Stimulated activated CD4-positive, alpha-beta T cell treated with anti-CD3 and anti-CD28 coated beads, Interleukin-12 subunit alpha, Interleukin-12 subunit beta, amount 100 ng/mL, for 4 hours (primary cell): ENCODE measurements at regions not wholly inside any gene's neighbourhood (a gene's known extent, or its start where the extent isn't known, plus 50 kb on each side); places are given as distances from the start of the nearest gene placed in this dataset.

Experiments used
- DNase-seq: peaks from one replicate; pipeline ENCODE4 v3.0.0-alpha.2; 2020

DNA sequence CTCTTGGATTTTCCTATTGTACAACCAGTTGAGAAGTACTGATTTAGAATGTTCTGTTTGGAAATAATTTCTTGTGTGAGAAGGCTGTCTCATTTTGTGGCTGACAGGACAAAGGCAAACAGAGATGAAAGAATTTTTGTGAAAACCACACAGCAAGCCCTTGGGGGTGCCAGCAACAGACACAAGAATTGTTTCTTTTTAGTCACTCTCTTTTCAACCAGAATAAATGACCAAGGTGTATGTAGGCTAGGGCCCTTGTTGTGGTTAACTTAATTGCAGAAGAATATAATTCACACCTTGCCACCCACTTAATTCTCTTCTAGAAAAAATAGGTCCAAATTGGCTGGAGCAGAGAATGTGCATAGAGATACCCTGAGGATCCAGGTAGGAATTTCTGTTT lies 329.4 kb upstream of the TBC1D5 start:
- no peak for DNase-seq

DNA sequence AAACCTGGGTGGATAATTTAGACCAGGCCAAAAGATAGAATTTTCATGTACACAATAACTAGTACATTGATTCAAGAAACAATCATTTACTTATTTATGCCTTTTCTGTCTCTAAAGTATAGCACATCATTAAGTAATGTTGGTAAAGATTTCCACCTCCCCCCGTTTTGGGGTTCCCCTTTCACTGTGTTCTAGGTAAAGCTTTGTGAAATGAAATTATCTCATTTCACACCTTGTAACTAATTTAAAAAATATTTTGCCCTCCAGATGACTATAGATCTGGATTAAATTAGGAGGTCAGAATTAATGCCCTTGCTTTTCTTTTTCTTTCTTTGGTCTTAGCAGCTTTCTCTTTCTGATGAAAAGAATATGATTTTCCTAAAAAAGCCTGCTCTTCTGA lies 328.5 kb upstream of the TBC1D5 start:
- DNase-seq, result no peak

GRCh38 chr3:18070231-18070630 lies 327.8 kb upstream of the TBC1D5 start:
- no peak for DNase-seq

- no peak for DNase-seq
Observed at GRCh38 chr3:18069568-18069967, 327.1 kb upstream of the TBC1D5 start.

- DNase-seq, result no peak
Observed at GRCh38 chr3:18066899-18067582, 324.6 kb upstream of the TBC1D5 start.

DNA sequence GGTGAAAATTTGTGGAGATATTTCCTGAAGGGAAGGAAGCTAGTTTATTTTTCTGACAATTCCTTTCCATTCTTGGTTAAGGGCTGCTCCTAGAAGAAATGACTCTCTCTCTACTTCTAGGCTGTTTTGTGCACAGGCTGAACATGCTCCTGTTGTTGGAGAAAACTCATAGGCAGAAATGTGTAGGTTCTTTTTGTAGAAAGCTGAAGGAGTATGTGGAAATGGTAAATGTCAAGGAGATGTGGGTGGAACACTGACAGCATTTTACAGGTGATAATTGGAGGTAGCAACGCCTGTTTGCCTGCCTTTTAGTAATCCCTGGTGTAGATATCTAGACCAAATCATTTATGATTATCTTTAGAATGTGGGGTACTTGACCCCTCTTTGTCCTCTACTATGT lies 322.2 kb upstream of the TBC1D5 start:
- no peak for DNase-seq

- DNase-seq, result no peak
Observed at GRCh38 chr3:18062657-18063025, 320.2 kb upstream of the TBC1D5 start.

DNA sequence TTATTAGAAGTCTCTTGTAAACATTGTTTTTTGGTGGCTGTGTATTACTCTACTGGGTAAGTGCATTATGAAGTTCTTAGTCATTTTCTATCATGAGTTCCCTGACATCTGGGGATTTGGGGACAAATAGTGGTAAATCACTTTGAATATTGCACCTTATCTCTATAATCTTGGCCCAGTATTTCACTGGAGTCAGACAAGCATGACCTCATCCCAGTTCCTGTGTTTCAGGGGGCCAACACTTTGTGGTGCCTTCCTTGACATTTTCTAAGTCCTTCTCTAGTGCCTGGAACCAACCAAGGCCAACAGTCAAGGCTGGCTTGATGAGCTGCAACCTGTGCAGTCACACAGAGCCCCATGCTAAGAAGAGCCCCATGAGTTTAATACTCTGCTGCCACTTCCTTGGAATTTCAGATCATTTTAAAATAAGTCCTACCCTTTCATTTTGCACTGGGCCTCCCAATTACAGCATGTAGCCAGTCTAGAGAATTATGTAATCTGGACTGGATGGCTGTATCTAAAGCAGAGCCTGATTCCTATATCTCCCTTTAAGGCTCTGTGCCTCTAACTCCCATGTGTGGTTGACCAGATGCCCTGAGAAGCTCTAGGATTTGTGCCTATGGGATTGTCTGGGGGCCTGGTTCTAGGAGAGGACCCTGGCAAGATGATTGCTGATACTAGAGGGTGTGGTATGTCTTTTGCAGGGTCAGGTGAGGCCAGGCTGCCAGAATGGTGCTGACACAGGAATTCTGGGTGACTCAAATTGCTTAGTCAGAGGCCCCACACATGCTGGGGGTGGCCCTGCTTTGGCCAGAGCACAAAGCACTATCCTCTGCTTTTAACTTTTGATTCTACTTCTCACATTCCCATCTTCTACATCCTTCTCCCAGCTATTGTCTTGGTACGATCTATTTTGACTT lies 319.6 kb upstream of the TBC1D5 start:
- DNase-seq, result no peak

DNA sequence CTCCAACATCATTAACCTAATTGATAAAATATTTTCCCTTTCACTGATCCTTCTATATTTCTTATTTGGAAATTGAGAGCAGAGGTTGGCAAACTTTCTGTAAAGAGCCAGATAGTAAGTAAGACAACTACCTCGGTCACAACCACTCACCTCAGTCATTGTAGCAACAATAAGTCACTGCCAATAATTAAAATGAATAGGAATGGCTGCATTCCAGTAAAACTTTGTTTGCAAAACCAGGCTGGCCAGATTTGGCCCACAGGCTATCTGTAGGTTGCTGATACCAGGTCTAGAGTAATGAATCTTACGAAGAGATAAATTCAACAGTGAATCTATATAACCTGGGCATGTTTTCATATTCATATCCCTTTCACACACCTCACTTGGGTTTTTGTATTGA lies 316.2 kb upstream of the TBC1D5 start:
- DNase-seq, result no peak

GRCh38 chr3:18057471-18058091 lies 315.1 kb upstream of the TBC1D5 start:
- DNase-seq, result no peak

- DNase-seq, result no peak
Observed at GRCh38 chr3:18054625-18055024, 312.2 kb upstream of the TBC1D5 start.

- DNase-seq, result no peak
Observed at GRCh38 chr3:18051306-18051705, 308.9 kb upstream of the TBC1D5 start.

- no peak for DNase-seq
Observed at GRCh38 chr3:18049096-18049495, 306.7 kb upstream of the TBC1D5 start.

DNA sequence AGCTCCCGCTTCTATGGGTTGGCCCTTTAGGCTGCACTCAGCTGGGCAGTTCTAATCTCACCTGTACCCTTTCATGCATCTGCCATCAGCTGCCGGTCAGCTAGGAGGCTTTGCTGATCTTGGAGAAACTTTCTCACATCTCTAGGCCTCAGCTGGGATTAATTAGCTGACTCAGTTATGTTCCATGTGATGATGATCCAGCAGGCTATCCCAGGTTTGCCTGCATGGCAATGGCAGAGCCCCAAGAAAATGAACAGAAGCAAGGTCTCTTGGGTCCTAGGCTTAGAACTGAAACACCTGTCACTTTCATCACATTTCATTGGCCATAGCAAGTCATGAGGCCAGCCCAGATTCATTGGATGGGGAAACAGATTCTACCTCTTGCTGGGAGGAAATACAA lies 304.6 kb upstream of the TBC1D5 start:
- no peak for DNase-seq

- no peak for DNase-seq
Observed at GRCh38 chr3:18046131-18046915, 303.9 kb upstream of the TBC1D5 start.

GRCh38 chr3:18044971-18045880 lies 302.8 kb upstream of the TBC1D5 start:
- no peak for DNase-seq

GRCh38 chr3:18044191-18044590 lies 301.8 kb upstream of the TBC1D5 start:
- DNase-seq, result no peak

- DNase-seq, result no peak
Observed at GRCh38 chr3:18036450-18036815, 294.0 kb upstream of the TBC1D5 start.

- no peak for DNase-seq
Observed at GRCh38 chr3:18035641-18036449, 293.4 kb upstream of the TBC1D5 start.

DNA sequence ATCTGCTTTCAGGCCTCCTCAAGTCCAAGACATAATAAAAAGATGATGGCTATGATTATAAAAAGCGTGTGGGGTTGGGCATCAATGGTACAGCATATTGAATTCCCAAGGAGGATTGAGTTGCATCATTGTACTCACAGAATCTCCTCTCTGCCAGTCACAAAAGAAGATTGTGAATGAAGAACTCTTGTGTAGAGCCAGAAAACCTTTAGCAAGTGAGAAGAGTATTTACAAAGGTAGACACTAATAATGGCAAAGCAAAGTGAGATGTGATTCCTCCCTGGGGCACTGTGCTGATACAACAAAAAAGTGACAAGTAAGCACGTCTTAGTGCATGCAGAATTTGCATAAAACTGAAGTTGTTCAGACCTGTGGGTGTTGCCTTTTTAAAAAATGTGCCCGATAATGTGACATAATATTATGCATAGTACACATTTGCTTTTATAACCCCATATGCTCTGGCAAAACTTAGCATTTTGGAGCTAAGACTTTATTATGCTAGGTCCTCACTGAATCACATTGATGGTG lies 291.2 kb upstream of the TBC1D5 start:
- DNase-seq, result no peak

GRCh38 chr3:18030371-18030870 lies 288.0 kb upstream of the TBC1D5 start:
- no peak for DNase-seq
